Glutamatergic neuron (in vitro differentiated cells): ENCODE measurements at regions not wholly inside any gene's neighbourhood (a gene's known extent, or its start where the extent isn't known, plus 50 kb on each side); places are given as distances from the start of the nearest gene placed in this dataset.

ENCODE experiments used
- DNase-seq: peaks from one replicate; pipeline ENCODE4 v3.0.0; 2022
- H3K27ac Mint-ChIP-seq: one replicate; pipeline ENCODE4 v1.8.0; 2020; ENCODE audit warnings: mild to moderate bottlenecking, mixed read lengths, inconsistent platforms; ENCODE audit not compliant: unreplicated experiment
- H3K27me3 Mint-ChIP-seq: one replicate; pipeline ENCODE4 v1.8.0; 2020; ENCODE audit warnings: mild to moderate bottlenecking, moderate library complexity, mixed read lengths, inconsistent platforms; ENCODE audit not compliant: unreplicated experiment
- H3K36me3 Mint-ChIP-seq: one replicate; pipeline ENCODE4 v1.8.0; 2020; ENCODE audit warnings: mild to moderate bottlenecking, mixed read lengths, inconsistent platforms; ENCODE audit not compliant: unreplicated experiment
- H3K4me1 Mint-ChIP-seq: one replicate; pipeline ENCODE4 v1.8.0; 2020; ENCODE audit warnings: mild to moderate bottlenecking, low read depth, mixed read lengths, inconsistent platforms; ENCODE audit not compliant: unreplicated experiment
- H3K4me3 Mint-ChIP-seq: one replicate; pipeline ENCODE4 v1.8.0; 2020; ENCODE audit warnings: mild to moderate bottlenecking, mixed read lengths, inconsistent platforms; ENCODE audit not compliant: unreplicated experiment
- H3K9me3 Mint-ChIP-seq: one replicate; pipeline ENCODE4 v1.8.0; 2020; ENCODE audit warnings: mild to moderate bottlenecking, moderate library complexity, mixed read lengths, inconsistent platforms; ENCODE audit not compliant: unreplicated experiment
- TF ChIP-seq, protein P1 (sequence below): fragments of 200-600 bp; sonication (generic); IDR thresholded peaks from one replicate; pipeline ENCODE4 v1.5.0; 2021; ENCODE audit not compliant: partially characterized antibody, unreplicated experiment

DNA sequence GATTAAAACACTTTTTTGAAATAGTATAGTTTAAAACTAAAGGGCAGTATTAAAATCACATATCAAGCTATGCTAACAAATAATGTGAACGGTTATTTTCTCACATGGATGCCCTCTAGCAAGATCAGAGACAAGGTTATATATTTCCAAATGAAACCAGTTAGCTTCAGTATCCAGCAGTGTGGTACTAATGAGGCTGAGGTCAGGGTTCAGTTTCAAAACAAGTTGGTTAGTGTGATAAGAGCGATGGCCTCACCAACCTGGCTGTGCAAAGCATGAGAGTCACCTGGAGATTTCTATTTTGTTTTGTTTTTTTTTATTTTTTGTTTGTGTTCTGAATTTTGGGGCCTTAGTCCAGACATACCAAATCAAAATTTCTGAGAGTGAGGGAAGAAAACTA is 352.2 kb upstream of the KITLG start:
- Mint-ChIP-seq H3K9me3 (no peaks in the 10 kb centered on the region), H3K27me3 (no peaks in the 10 kb centered on the region), H3K36me3 (no peaks in the 10 kb centered on the region), H3K4me3 (no peak overlapping the region), H3K4me1 (peaks cover 3% of the 10 kb centered on the region), H3K27ac (no peak overlapping the region)
- no peak for DNase-seq
- TF ChIP-seq, protein P1, sequence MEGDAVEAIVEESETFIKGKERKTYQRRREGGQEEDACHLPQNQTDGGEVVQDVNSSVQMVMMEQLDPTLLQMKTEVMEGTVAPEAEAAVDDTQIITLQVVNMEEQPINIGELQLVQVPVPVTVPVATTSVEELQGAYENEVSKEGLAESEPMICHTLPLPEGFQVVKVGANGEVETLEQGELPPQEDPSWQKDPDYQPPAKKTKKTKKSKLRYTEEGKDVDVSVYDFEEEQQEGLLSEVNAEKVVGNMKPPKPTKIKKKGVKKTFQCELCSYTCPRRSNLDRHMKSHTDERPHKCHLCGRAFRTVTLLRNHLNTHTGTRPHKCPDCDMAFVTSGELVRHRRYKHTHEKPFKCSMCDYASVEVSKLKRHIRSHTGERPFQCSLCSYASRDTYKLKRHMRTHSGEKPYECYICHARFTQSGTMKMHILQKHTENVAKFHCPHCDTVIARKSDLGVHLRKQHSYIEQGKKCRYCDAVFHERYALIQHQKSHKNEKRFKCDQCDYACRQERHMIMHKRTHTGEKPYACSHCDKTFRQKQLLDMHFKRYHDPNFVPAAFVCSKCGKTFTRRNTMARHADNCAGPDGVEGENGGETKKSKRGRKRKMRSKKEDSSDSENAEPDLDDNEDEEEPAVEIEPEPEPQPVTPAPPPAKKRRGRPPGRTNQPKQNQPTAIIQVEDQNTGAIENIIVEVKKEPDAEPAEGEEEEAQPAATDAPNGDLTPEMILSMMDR = no peak

- Mint-ChIP-seq H3K4me1 (peaks cover 3% of the 10 kb centered on the region), H3K4me3 (no peak overlapping the region), H3K9me3 (no peaks in the 10 kb centered on the region), H3K36me3 (no peaks in the 10 kb centered on the region), H3K27ac (no peak overlapping the region), H3K27me3 (no peaks in the 10 kb centered on the region)
- TF ChIP-seq, protein P1 = no peak
- DNase-seq = no peak
Observed at GRCh38 chr12:88931598-88931997, 351.3 kb upstream of the KITLG start.

- no peak overlapping the region for H3K27ac Mint-ChIP-seq
- no peaks in the 10 kb centered on the region for H3K4me1 Mint-ChIP-seq
- DNase-seq = no peak
- H3K4me3 Mint-ChIP-seq = no peak overlapping the region
- no peaks in the 10 kb centered on the region for H3K9me3 Mint-ChIP-seq
- no peaks in the 10 kb centered on the region for H3K27me3 Mint-ChIP-seq
- H3K36me3 Mint-ChIP-seq = no peaks in the 10 kb centered on the region
- TF ChIP-seq, protein P1 = no peak
Observed at GRCh38 chr12:88925454-88925853, 345.2 kb upstream of the KITLG start.

DNA sequence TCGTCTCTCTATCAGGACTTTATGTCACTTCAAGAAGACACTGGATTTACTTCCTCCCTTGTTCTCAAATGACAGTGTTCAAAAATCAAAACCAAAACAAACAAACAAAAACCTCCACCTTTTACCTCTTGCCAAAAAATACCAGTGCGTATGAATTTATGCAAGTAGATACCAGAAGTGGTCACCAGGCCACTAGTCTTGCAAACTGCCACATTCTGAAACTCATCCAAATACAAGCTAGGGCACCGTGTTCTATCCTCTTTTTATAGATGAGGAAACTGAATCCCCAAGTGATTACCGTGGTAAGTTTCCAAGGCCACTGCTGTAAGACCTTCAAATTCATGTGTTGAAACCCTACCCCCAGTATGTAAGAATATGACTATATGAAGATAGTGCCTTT is 343.9 kb upstream of the KITLG start:
- Mint-ChIP-seq H3K36me3 (no peaks in the 10 kb centered on the region), H3K27ac (no peak overlapping the region), H3K9me3 (no peaks in the 10 kb centered on the region), H3K4me3 (no peak overlapping the region), H3K4me1 (no peaks in the 10 kb centered on the region), H3K27me3 (no peaks in the 10 kb centered on the region)
- TF ChIP-seq, protein P1 = no peak
- no peak for DNase-seq

DNA sequence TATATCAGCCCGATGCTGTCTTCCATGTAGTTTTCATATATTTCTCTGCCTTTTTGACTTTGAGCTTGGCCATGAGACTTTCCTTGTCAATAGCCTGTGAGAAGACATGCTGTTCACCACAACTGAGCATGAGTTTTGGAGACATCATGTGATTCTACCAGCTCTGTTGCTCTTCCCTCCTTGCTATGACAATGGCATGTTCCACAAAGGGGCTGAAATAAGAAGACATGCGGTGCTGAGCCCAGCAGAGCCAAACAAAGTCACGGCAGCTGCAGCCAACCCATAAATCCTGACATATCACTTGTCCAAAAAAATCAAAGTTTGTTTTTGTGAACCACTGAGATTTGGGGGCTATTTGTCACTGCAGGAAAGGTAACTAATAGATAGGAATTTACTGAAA is 343.4 kb upstream of the KITLG start:
- Mint-ChIP-seq H3K36me3 (no peaks in the 10 kb centered on the region), H3K27ac (no peak overlapping the region), H3K4me1 (no peaks in the 10 kb centered on the region), H3K4me3 (no peak overlapping the region), H3K27me3 (no peaks in the 10 kb centered on the region), H3K9me3 (no peaks in the 10 kb centered on the region)
- DNase-seq = no peak
- TF ChIP-seq, protein P1 = no peak
